HG03039 (cell line): ENCODE measurements at regions not wholly inside any gene's neighbourhood (a gene's known extent, or its start where the extent isn't known, plus 50 kb on each side); places are given as distances from the start of the nearest gene placed in this dataset.
"Not testable (repeated sequence)": the region's sequence is repeated elsewhere in the genome, so short reads cannot be mapped to it uniquely, and the experiment has no call there.

Experiments used
- ATAC-seq: cut with Tn5 transposase; IDR thresholded peaks from one replicate; pipeline ENCODE4 v1.9.1; 2021; ENCODE audit warnings: mild to moderate bottlenecking, moderate library complexity; ENCODE audit not compliant: unreplicated experiment

- ATAC-seq = no peak
Observed at GRCh38 chr1:238329671-238330070, 438.9 kb upstream of the ZP4 start.

DNA sequence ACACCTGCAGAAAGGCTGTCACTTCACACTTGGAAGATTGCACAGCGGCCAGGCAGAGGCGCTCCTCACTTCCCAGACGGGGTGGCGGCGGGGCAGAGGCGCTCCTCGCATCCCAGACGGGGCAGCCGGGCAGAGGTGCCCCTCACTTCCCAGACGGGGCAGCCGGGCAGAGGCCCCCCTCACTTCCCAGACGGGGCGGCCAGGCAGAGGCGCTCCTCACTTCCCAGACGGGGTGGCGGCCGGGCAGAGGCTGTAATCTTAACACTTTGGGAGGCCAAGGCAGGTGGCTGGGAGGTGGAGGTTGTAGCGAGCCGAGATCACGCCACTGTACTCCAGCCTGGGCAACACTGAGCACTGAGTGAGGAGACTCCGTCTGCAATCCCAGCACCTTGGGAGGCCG lies 436.3 kb upstream of the ZP4 start:
- ATAC-seq = not testable (repeated sequence)

- ATAC-seq = not testable (repeated sequence)
Observed at GRCh38 chr1:238326479-238326878, 435.8 kb upstream of the ZP4 start.

DNA sequence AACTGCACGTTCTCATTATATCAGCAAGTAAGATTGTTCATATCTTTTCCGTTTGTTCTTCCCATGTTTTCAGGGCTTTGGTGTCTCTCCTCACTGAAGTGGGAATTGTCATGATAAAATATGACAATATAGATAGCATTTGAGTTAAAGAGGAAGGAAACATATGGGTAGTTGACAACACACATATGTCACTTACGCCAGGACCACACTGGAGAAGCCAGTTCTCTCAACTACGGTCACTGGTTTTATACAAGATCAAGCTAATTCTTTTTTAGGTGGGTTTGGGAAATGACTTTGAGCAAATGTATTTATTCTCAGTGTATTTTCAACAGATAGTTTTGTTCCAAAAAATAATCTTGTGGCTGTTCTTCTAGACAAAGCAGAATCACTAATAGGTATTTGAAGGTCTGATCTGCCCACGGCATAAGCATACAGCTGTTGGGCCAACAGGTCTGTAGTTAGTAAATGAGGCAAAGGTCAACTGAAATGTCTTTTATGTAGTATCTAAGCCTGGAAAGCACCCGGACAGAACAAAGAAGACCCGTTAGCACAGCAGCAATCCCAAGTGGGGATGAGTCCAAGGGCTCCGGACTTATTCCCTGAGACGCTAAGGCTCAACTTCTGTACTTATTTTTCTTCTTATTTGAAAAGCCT lies 433.6 kb upstream of the ZP4 start:
- no peak for ATAC-seq

DNA sequence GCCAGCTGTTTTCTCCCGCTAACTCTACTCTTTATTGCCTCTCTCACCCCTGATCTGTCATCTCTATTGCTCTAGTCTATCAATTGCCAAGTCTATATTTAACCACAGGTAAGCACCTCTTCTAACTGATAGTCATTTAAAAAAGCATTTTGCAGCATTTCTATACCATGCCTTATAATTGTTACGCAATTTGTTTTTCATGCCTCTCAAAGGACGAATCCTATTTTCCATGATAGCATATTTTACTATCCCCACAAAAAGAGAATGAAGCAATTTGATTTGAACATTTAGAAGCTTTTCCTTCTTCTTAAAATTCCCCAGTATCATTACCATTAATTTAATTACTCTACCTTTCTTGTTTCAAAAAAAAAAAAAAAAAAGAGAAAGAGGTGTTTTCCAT lies 432.8 kb upstream of the ZP4 start:
- ATAC-seq = no peak

DNA sequence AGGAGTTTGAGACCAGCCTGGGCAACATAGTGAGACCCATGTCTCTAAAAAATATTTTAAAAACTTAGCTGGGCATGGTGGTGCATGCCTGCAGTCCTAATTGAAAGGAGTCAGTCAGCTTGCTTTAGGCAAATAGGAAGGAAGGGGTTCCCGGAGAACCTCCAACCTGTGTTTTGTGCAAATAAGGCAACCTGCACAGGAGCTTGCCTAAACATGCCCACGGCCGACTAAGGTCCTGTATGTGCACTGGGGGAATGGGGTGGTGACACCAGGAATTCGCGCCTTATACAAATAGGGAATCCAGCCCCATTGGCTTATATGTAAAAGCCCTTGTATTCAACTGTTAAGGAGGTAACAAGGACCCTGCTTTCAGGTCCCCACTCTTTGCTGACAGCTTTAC lies 429.2 kb upstream of the ZP4 start:
- ATAC-seq = no peak

DNA sequence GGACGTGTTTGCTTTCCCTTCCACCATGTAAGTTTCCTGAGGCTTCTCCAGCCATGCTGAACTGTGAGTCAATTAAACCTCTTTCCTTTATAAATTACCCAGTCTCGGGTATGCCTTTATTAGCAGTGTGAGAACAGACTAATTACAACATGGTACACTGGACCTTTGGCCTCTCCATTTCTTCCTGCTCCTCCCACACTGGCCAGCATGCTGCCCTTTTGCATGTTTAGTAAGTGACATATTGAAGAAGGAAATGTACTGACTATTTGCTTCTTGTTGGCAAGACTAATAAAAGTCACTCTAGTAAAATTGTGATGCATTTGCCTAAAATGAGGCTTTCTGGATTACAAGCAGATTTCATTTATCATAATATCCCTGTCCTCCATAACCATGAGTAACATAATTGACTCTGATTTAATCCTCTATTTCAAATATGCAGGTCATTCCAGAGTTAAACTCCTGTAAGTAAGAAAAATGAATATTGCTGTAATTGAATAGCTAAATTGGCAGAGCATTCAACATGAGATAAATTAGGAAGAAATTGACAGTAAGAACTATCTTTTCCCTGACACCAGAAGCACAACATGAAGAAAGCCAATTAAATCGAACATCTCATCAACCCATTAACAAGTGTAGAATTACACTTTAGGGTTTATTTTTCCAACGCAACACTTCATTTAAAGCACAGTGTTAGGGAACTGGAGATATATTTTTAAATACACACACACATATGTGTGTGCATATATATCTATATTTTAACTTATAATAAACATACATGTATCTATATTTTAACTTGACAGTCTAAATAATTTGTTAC lies 427.8 kb upstream of the ZP4 start:
- ATAC-seq = no peak

- no peak for ATAC-seq
Observed at GRCh38 chr1:238312969-238313368, 422.2 kb upstream of the ZP4 start.

- no peak for ATAC-seq
Observed at GRCh38 chr1:238306411-238306810, 415.7 kb upstream of the ZP4 start.

DNA sequence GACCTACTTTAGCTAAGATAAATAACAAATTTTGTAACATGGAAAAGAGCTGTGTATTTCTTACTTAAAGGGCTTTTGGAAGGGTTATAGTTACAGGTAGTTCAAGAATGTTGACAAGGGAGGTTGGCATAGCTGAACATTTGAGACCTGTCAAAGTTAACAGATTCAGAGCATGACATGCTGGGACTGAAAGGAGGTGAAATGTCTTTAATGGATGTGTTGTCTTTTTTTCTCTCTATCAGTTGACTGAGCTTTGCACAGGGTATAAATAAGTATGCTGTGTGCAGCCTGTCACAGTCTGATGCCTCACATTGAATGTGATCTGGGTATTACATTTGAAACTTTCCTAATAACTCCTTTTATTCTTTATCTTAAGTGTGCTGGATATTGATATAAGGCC lies 411.9 kb upstream of the ZP4 start:
- no peak for ATAC-seq

DNA sequence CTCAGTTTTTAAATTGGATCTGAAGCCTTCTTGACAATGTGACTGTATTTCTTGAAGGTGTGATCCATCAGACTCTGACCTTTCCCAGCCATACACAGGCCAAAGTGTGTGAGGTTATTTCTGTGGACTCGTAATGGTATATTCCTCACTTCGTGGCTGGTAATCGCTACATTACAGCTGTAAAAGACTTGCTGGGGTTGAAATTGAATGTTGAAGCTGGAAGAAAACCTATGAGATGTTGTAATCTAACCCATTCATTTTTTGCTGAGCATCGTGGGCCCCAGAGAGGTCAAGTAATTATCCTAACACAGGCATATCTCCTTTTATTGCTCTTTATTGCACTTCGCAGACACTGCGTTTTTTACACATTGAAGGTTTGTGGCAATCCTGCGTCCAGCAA lies 405.6 kb upstream of the ZP4 start:
- no peak for ATAC-seq

DNA sequence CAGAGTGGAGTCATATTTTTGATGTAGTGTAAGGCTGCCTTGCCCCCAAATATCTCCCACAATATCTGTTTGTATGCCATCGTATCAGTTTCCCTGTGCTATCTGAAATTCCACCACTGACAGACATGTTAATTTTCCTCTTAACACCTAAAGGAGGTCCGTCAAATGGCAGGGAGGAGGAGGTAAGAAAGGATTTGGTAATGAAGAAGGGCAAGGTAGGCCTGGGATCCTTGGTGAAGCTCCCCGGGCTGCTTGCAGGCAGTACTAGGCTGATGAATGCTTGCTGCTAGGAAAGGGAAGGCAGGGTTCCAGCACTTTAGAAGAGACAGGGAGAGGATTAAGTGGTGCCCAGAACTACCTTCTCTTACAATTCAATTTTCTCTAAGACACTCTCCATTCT lies 402.4 kb upstream of the ZP4 start:
- ATAC-seq = no peak

- ATAC-seq = no peak
Observed at GRCh38 chr1:238281418-238281817, 390.7 kb upstream of the ZP4 start.

DNA sequence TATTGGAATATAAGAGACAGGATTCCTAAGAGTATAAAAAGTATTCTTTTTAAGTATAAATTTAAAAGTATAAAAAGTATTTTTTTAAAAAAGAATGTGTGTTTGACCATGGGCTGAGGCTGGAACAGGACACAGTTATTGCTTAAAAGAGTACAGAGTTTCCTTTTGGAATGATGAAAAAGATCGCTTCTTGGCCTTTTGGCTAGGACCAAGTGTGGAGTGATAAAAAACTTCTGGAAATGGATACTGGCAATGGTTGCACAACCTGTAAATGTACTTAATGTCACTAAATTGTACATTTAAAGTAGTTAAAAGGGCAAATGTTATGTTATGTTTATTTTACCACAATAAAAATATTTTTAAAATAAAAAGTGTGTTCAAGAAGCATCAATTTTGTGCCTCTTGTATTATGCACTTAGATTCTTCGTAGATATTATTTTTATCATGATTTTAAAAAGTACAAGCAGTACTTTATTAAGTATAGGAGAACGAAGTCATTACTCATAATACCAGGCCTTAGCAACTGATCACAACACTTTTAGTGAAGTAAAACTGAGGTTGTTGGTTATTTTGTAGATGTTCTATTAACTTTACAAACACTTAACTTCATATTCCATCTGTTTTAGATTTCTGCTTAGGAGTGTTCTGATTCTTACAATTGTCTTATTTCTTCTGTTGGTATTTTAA lies 389.1 kb upstream of the ZP4 start:
- no peak for ATAC-seq

- ATAC-seq = no peak
Observed at GRCh38 chr1:238272145-238272544, 381.4 kb upstream of the ZP4 start.

DNA sequence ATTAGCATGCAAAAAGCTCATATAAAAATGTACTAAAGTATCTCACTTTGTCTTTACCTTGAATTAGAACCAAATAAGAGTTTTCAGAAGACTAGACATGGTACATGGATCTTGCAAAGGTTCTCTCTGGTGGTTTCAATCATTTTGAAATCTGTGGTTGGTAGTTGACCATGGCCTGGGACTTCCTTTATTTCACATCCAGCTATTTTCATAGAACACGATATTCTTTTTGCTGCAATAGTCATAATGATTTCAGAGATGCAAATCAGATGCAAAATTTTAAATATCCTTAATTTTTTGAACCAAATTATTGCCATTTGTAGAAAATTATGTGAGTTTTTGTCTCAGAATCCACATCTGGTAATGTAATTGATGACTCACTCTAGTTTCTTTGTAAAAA lies 375.1 kb upstream of the ZP4 start:
- ATAC-seq = no peak

- no peak for ATAC-seq
Observed at GRCh38 chr1:238264951-238265350, 374.2 kb upstream of the ZP4 start.

DNA sequence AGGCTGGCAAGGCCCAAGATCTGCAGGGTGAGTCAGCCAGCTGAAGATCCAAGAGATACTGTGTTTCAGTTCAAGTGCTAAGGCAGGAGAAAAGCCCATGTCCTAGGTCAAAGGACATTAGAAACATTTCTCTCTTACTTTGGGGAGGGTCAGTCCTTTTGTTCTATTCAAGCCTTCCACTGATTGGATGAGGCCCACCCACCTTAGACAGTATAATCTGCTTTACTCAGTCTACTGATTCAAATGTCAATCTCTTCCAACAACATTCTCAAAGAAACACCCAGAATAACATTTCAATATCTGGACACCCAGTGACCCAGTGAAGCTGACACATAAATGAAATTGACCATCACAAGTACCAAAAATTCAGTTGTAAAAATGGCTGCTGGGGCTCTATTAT lies 367.8 kb upstream of the ZP4 start:
- no peak for ATAC-seq

GRCh38 chr1:238257018-238257621 lies 366.4 kb upstream of the ZP4 start:
- no peak for ATAC-seq

GRCh38 chr1:238254935-238255334 lies 364.2 kb upstream of the ZP4 start:
- ATAC-seq = no peak

DNA sequence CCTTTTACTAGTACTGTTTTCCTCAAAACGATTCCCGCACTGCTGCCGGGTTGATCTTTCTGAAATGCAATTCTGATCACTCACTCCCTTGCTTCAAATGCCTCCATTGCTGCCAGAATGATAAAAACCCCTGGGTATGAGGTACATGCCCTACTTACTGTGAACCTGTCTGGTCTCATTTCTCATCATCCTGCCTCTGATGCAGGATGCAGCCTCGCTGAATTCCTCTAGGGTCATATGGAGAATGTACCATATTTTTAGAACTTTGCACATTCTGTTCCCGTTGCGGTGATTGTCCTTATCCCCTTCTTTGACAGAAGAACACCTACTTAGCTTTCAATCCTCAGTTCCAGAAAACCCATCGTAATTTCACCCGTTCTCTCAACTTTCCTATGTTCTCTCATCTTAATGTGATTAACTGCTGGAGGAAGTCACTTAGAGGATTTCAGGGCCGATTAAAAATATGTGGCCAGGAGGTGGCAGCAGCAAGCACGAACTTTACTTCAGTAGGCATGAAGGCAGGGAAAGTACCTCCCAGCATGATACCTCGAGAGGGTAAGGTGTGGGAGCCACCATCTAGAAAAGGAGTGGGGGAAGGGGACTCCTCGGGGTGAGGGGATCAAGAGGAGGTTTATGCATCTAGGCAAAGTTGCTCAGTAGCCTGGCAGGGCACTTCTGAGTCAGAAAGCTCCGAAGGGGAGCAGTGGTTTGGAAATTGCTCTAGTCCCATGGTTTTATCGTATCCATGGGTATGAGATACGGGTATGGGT lies 361.5 kb upstream of the ZP4 start:
- ATAC-seq = no peak
